OCI-LY1 (cell line): ENCODE measurements at regions not wholly inside any gene's neighbourhood (a gene's known extent, or its start where the extent isn't known, plus 50 kb on each side); places are given as distances from the start of the nearest gene placed in this dataset.

ENCODE experiments used
- H2AFZ ChIP-seq: fragments of 200-600 bp; sonication (generic), shearing (Covaris generic); 2 replicates; pipeline ENCODE4 v1.6.0; 2014; ENCODE audit warnings: antibody characterized with exemption, mild to moderate bottlenecking, low read length
- H3F3A ChIP-seq: fragments of 200-600 bp; sonication (generic), shearing (Covaris generic); 2 replicates; pipeline ENCODE4 v1.6.0; 2014; ENCODE audit warnings: mild to moderate bottlenecking, antibody characterized with exemption, low read length, moderate library complexity; ENCODE audit not compliant: insufficient read depth
- H3K27ac ChIP-seq: fragments of 200-600 bp; sonication (generic); 2 replicates; pipeline ENCODE4 v1.5.1; 2014; ENCODE audit warnings: low read length, mixed run types, mild to moderate bottlenecking, low read depth; ENCODE audit not compliant: poor library complexity, severe bottlenecking
- H3K27me3 ChIP-seq: fragments of 200-600 bp; sonication (generic); 2 replicates; pipeline ENCODE4 v1.6.0; 2014; ENCODE audit warnings: antibody characterized with exemption, mild to moderate bottlenecking, low read length, moderate library complexity; ENCODE audit not compliant: insufficient read depth
- H3K36me3 ChIP-seq: fragments of 200-600 bp; sonication (generic); 2 replicates; pipeline ENCODE4 v1.6.1; 2014; ENCODE audit warnings: mild to moderate bottlenecking, antibody characterized with exemption, low read length, moderate library complexity, mixed read lengths; ENCODE audit not compliant: insufficient read depth
- H3K4me1 ChIP-seq: fragments of 200-600 bp; sonication (generic); 2 replicates; pipeline ENCODE4 v1.5.1; 2014; ENCODE audit warnings: mild to moderate bottlenecking, low read length, moderate library complexity; ENCODE audit not compliant: insufficient read depth, severe bottlenecking
- H3K4me2 ChIP-seq: fragments of 200-600 bp; sonication (generic), shearing (Covaris generic); 2 replicates; pipeline ENCODE4 v1.6.1; 2014; ENCODE audit warnings: low read length
- H3K4me3 ChIP-seq: fragments of 200-600 bp; sonication (generic); 2 replicates; pipeline ENCODE4 v1.5.1; 2014; ENCODE audit warnings: low read length, low read depth, mild to moderate bottlenecking, mixed read lengths; ENCODE audit not compliant: poor library complexity, severe bottlenecking
- H3K79me2 ChIP-seq: fragments of 200-600 bp; shearing (Covaris generic); 2 replicates; pipeline ENCODE4 v1.6.1; 2016; ENCODE audit warnings: mixed run types, low read length, mixed read lengths; ENCODE audit not compliant: insufficient read depth
- H3K9ac ChIP-seq: fragments of 200-600 bp; sonication (generic), shearing (Covaris generic); 2 replicates; pipeline ENCODE4 v1.6.1; 2014; ENCODE audit warnings: mild to moderate bottlenecking, low read length, mixed read lengths
- H3K9me2 ChIP-seq: fragments of 200-600 bp; sonication (generic), shearing (Covaris generic); 2 replicates; pipeline ENCODE4 v1.6.1; 2014; ENCODE audit warnings: low read depth, mild to moderate bottlenecking, low read length, mixed read lengths
- H3K9me3 ChIP-seq: fragments of 200-600 bp; shearing (Covaris generic); 2 replicates; pipeline ENCODE4 v1.6.1; 2014; ENCODE audit warnings: low read length, mixed read lengths
- H4K20me1 ChIP-seq: fragments of 200-600 bp; sonication (generic), shearing (Covaris generic); 2 replicates; pipeline ENCODE4 v1.6.0; 2016; ENCODE audit warnings: mild to moderate bottlenecking, low read length; ENCODE audit not compliant: insufficient read depth
- CTCF ChIP-seq: fragments of 200-600 bp; sonication (generic), shearing (Covaris generic); IDR thresholded peaks from 2 replicates; pipeline ENCODE4 v1.5.1; 2017; ENCODE audit warnings: mild to moderate bottlenecking, antibody characterized with exemption, low read length, moderate library complexity, mixed read lengths
- EZH2 ChIP-seq: fragments of 200-600 bp; sonication (generic), shearing (Covaris generic); IDR thresholded peaks from 2 replicates; pipeline ENCODE4 v1.8.0; 2017; ENCODE audit warnings: borderline replicate concordance, mixed run types, mild to moderate bottlenecking, antibody characterized with exemption, low read length, moderate library complexity, mixed read lengths

GRCh38 chr5:125888358-125888757 lies 534.9 kb upstream of the GRAMD2B start:
- Histone ChIP-seq H4K20me1 (no peaks in the 10 kb centered on the region), H3K9me3 (no peaks in the 10 kb centered on the region), H3K27ac (no peak overlapping the region), H3K27me3 (no peaks in the 10 kb centered on the region), H3F3A (no peaks in the 10 kb centered on the region), H3K9ac (no peak overlapping the region), H3K36me3 (no peaks in the 10 kb centered on the region), H2AFZ (no peak overlapping the region), H3K9me2 (no peaks in the 10 kb centered on the region), H3K79me2 (no peaks in the 10 kb centered on the region), H3K4me1 (no peaks in the 10 kb centered on the region), H3K4me2 (no peak overlapping the region), H3K4me3 (no peak overlapping the region)
- TF ChIP-seq EZH2 (no peak), CTCF (no peak)

- H2AFZ ChIP-seq = no peak overlapping the region
- H3F3A ChIP-seq = no peaks in the 10 kb centered on the region
- H3K4me1 ChIP-seq = no peaks in the 10 kb centered on the region
- H3K4me2 ChIP-seq = no peak overlapping the region
- H3K9me3 ChIP-seq = 0 out of 2 replicates have a peak, but pooled peaks cover 4% of the 10 kb centered on the region
- no peaks in the 10 kb centered on the region for H3K9me2 ChIP-seq
- H3K4me3 ChIP-seq = no peak overlapping the region
- no peaks in the 10 kb centered on the region for H4K20me1 ChIP-seq
- no peak for TF ChIP-seq CTCF
- TF ChIP-seq EZH2 = no peak
- no peaks in the 10 kb centered on the region for H3K36me3 ChIP-seq
- no peaks in the 10 kb centered on the region for H3K27me3 ChIP-seq
- H3K9ac ChIP-seq = no peak overlapping the region
- H3K79me2 ChIP-seq = no peaks in the 10 kb centered on the region
- H3K27ac ChIP-seq = no peak overlapping the region
Observed at GRCh38 chr5:125890511-125890931, 532.7 kb upstream of the GRAMD2B start.

- TF ChIP-seq EZH2 = no peak
- TF ChIP-seq CTCF = no peak
- Histone ChIP-seq H3K27me3 (no peaks in the 10 kb centered on the region), H3K4me1 (no peaks in the 10 kb centered on the region), H3K79me2 (no peaks in the 10 kb centered on the region), H2AFZ (no peak overlapping the region), H3K4me2 (no peak overlapping the region), H3K9ac (no peak overlapping the region), H3K36me3 (no peaks in the 10 kb centered on the region), H3F3A (no peaks in the 10 kb centered on the region), H4K20me1 (no peaks in the 10 kb centered on the region), H3K9me2 (no peaks in the 10 kb centered on the region), H3K27ac (no peak overlapping the region), H3K4me3 (no peak overlapping the region), H3K9me3 (0 out of 2 replicates have a peak, but pooled peaks cover 4% of the 10 kb centered on the region)
Observed at GRCh38 chr5:125891061-125891725, 532.0 kb upstream of the GRAMD2B start.
